Panc1 (cell line): ENCODE measurements at regions not wholly inside any gene's neighbourhood (a gene's known extent, or its start where the extent isn't known, plus 50 kb on each side); places are given as distances from the start of the nearest gene placed in this dataset.
"Not testable (repeated sequence)": the region's sequence is repeated elsewhere in the genome, so short reads cannot be mapped to it uniquely, and the experiment has no call there.

Experiments
- ATAC-seq: fragments of 200-7000 bp; cut with Tn5 transposase; 2 replicates; pipeline ENCODE4 v1.9.1; 2020; ENCODE audit warnings: mild to moderate bottlenecking, moderate library complexity
- BruUV-seq: library from RNA; stranded (reverse); fragments of 400-500 nt; replicated peaks from 2 replicates; lab custom pipeline; 2021; lab: Mats Ljungman, UMichigan
- CTCF ChIA-PET: fragments of 300-600 bp; sonication (Branson Sonifier 250); formaldehyde crosslinking; loops from one replicate; lab custom pipeline; 2022; ENCODE audit warnings: antibody characterized with exemption; lab: Charles Lee
- POLR2A ChIA-PET: fragments of 300-600 bp; sonication (Branson Sonifier 250); formaldehyde crosslinking; loops from one replicate; lab custom pipeline; 2022; ENCODE audit warnings: antibody characterized with exemption; lab: Charles Lee
- DNase-seq: peaks from one replicate; pipeline ENCODE4 v3.0.0-alpha.2; 2010; ENCODE audit warnings: low read depth, low spot score
- H3K27ac ChIP-seq: 2 replicates; pipeline ENCODE4 v1.5.1; 2011; ENCODE audit warnings: mild to moderate bottlenecking, low read length, inconsistent platforms
- H3K27me3 ChIP-seq: fragments of 200-500 bp; sonication (Bioruptor generic); 2 replicates; pipeline ENCODE4 v1.6.0; 2014; ENCODE audit warnings: low read length, inconsistent platforms; ENCODE audit not compliant: control insufficient read depth, insufficient read depth
- H3K36me3 ChIP-seq: fragments of 200-500 bp; sonication (Bioruptor generic); 2 replicates; pipeline ENCODE4 v1.5.1; 2014; ENCODE audit warnings: inconsistent platforms, mild to moderate bottlenecking, low read length, moderate library complexity; ENCODE audit not compliant: control insufficient read depth, insufficient read depth
- H3K4me1 ChIP-seq: 2 replicates; pipeline ENCODE4 v1.5.1; 2011; ENCODE audit warnings: inconsistent platforms, mild to moderate bottlenecking, low read length, moderate library complexity; ENCODE audit not compliant: control insufficient read depth, insufficient read depth
- H3K4me3 ChIP-seq, 2 experiments: 2 replicates each; pipeline ENCODE4 v1.5.1; 2011 to 2012; ENCODE audit warnings: low read depth in 2 of 2, low read length in 2 of 2, mild to moderate bottlenecking in 2 of 2, inconsistent platforms in 1 of 2, moderate library complexity in 1 of 2
- H3K9me3 ChIP-seq: fragments of 200-500 bp; sonication (Bioruptor generic); 2 replicates; pipeline ENCODE4 v1.5.1; 2014; ENCODE audit warnings: low read depth, mild to moderate bottlenecking, inconsistent platforms, low read length, moderate library complexity; ENCODE audit not compliant: control insufficient read depth, insufficient read depth
- POLR2AphosphoS5 ChIP-seq: IDR thresholded peaks from 2 replicates; pipeline ENCODE4 v1.6.1; 2012; ENCODE audit warnings: mild to moderate bottlenecking, low read depth, low read length, moderate library complexity
- SIN3A ChIP-seq: IDR thresholded peaks from 2 replicates; pipeline ENCODE4 v1.6.1; 2012; ENCODE audit warnings: low read depth, mild to moderate bottlenecking, low read length, moderate library complexity, borderline replicate concordance; ENCODE audit not compliant: insufficient read depth
- TCF7L2 ChIP-seq: IDR thresholded peaks from 2 replicates; pipeline ENCODE4 v1.6.1; 2011; ENCODE audit warnings: mild to moderate bottlenecking, low read depth, low read length, inconsistent platforms
- in situ Hi-C: cut with HindIII; loops from 2 replicates; pipeline ENCODE4 v1.10.0; 2016; ENCODE audit warnings: low sequenced_read_pairs, low pct_unique_long_range_greater_than_20kb
- intact Hi-C: fragments of 100-400 bp; cut with micrococcal nuclease; formaldehyde crosslinking; loops from one replicate; pipeline ENCODE4 v1.10.0; 2022; ENCODE audit not compliant: unreplicated experiment
- TF ChIP-seq, protein P1 (sequence below): fragments of 450-650 bp; IDR thresholded peaks from 2 replicates; pipeline ENCODE4 v1.5.1; 2017; ENCODE audit warnings: mild to moderate bottlenecking
- TF ChIP-seq, protein P2 (sequence below), 2 experiments: IDR thresholded peaks; 2 replicates each; pipeline ENCODE4 v1.6.1; 2011 to 2012; ENCODE audit warnings: low read depth in 2 of 2, control low read depth in 1 of 2, low read length in 1 of 2, mild to moderate bottlenecking in 1 of 2, moderate library complexity in 1 of 2; ENCODE audit not compliant: insufficient read depth in 1 of 2

DNA sequence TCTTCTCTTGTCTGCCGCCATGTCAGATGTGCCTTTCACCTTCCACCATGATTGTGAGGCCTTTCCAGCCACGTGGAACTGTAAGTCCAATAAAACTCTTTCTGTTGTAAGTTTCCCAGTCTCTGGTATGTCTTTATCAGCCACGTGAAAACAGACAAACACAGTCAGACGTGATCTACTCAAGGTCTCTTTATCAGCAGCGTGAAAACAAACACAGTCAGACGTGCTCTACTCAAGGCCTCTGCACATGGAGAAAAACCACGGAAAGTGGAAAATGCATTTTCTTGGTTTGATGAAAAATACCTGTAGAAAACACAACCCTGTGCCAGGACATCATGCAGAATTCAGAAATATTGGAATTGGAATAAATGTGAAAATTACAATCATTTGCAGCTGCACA is 1115.7 kb downstream of the TMEM121 start:
- CTCF ChIA-PET: no interaction called here
- no TSS peak for BruUV-seq
- H3K36me3 ChIP-seq: no peaks in the 10 kb centered on the region
- in situ Hi-C loops (no loop called here), intact Hi-C loops (no loop called here)
- no peaks in the 10 kb centered on the region for H3K27me3 ChIP-seq
- H3K9me3 ChIP-seq: no peaks in the 10 kb centered on the region
- no peaks in the 10 kb centered on the region for H3K4me1 ChIP-seq
- no peak for ATAC-seq
- no peak overlapping the region for H3K27ac ChIP-seq
- H3K4me3 ChIP-seq: no peak overlapping the region
- DNase-seq: no peak
- POLR2A ChIA-PET: no interaction called here
- TF ChIP-seq, protein P1, sequence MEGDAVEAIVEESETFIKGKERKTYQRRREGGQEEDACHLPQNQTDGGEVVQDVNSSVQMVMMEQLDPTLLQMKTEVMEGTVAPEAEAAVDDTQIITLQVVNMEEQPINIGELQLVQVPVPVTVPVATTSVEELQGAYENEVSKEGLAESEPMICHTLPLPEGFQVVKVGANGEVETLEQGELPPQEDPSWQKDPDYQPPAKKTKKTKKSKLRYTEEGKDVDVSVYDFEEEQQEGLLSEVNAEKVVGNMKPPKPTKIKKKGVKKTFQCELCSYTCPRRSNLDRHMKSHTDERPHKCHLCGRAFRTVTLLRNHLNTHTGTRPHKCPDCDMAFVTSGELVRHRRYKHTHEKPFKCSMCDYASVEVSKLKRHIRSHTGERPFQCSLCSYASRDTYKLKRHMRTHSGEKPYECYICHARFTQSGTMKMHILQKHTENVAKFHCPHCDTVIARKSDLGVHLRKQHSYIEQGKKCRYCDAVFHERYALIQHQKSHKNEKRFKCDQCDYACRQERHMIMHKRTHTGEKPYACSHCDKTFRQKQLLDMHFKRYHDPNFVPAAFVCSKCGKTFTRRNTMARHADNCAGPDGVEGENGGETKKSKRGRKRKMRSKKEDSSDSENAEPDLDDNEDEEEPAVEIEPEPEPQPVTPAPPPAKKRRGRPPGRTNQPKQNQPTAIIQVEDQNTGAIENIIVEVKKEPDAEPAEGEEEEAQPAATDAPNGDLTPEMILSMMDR: no peak
- TF ChIP-seq SIN3A (no peak), POLR2AphosphoS5 (no peak), TCF7L2 (no peak)
- TF ChIP-seq, protein P2, sequence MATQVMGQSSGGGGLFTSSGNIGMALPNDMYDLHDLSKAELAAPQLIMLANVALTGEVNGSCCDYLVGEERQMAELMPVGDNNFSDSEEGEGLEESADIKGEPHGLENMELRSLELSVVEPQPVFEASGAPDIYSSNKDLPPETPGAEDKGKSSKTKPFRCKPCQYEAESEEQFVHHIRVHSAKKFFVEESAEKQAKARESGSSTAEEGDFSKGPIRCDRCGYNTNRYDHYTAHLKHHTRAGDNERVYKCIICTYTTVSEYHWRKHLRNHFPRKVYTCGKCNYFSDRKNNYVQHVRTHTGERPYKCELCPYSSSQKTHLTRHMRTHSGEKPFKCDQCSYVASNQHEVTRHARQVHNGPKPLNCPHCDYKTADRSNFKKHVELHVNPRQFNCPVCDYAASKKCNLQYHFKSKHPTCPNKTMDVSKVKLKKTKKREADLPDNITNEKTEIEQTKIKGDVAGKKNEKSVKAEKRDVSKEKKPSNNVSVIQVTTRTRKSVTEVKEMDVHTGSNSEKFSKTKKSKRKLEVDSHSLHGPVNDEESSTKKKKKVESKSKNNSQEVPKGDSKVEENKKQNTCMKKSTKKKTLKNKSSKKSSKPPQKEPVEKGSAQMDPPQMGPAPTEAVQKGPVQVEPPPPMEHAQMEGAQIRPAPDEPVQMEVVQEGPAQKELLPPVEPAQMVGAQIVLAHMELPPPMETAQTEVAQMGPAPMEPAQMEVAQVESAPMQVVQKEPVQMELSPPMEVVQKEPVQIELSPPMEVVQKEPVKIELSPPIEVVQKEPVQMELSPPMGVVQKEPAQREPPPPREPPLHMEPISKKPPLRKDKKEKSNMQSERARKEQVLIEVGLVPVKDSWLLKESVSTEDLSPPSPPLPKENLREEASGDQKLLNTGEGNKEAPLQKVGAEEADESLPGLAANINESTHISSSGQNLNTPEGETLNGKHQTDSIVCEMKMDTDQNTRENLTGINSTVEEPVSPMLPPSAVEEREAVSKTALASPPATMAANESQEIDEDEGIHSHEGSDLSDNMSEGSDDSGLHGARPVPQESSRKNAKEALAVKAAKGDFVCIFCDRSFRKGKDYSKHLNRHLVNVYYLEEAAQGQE (IDR thresholded peaks at IDR 0.05; ENCODE audit: insufficient read depth in 1 of 2, low read depth in 2 of 2, low read length in 1 of 2): no peak

DNA sequence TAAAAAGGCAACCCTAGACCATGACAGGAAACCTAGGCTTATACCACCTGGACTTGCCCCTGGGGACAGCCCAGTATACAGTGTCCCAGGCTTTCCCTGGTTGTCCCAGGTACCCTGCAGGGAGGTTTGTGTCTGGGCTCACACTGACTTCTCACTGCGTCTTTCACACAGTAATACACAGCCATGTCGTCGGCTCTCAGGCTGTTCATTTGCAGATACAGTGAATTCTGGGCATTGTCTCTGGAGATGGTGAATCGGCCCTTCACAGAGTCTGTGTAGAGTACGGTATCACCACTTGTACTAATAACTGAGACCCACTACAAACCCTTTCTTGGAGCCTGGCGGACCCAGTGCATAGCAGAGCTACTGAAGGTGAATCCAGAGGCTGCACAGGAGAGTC is 1116.6 kb downstream of the TMEM121 start:
- H3K27me3 ChIP-seq, ATAC-seq, POLR2A ChIA-PET, CTCF ChIA-PET, H3K4me3 ChIP-seq, H3K27ac ChIP-seq, in situ Hi-C loops, BruUV-seq, H3K9me3 ChIP-seq, H3K4me1 ChIP-seq, H3K36me3 ChIP-seq, intact Hi-C loops, DNase-seq: not testable (repeated sequence)

DNA sequence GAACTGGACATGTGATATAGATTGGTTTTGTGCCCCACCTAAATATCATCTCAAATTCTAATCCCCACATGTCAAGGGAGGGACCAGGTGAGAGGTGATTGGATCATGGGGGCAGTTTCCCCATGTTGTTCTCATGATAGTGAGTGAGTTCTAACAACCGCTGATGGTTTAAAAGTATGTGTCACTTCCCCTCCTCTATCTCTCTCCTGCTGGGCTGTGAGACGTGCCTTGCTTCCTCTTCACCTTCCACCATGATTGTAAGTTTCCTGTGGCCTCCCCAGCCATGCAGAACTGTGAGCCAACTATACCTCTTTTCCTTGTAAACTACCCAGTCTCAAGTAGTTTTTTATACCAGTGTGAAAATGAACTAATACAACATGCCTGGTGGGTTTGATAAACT is 1122.5 kb downstream of the TMEM121 start:
- DNase-seq, H3K36me3 ChIP-seq, in situ Hi-C loops, H3K27me3 ChIP-seq, ATAC-seq, H3K9me3 ChIP-seq, CTCF ChIA-PET, H3K4me3 ChIP-seq, H3K4me1 ChIP-seq, intact Hi-C loops, BruUV-seq, H3K27ac ChIP-seq, POLR2A ChIA-PET: not testable (repeated sequence)
